ENCODE measurements at regions not wholly inside any gene's neighbourhood (a gene's known extent, or its start where the extent isn't known, plus 50 kb on each side); places are given as distances from the start of the nearest gene placed in this dataset.

GRCh38 chr6:3520281-3521230, 63.7 kb upstream of the SLC22A23 start:
- H3K4me2 ChIP-seq (ENCODE audit: low read length): no peak overlapping the region
- peaks cover 3% of the 10 kb centered on the region for H3K27me3 ChIP-seq (ENCODE audit: control insufficient read depth, insufficient read depth, low read length)
- H3K36me3 ChIP-seq (ENCODE audit: insufficient read depth, low read length): no peaks in the 10 kb centered on the region
- no peaks in the 10 kb centered on the region for H3K9me3 ChIP-seq (replicated peaks; ENCODE audit: low read length)
- H3K4me1 ChIP-seq (ENCODE audit: control insufficient read depth, insufficient read depth, low read length): peaks cover 34% of the 10 kb centered on the region
- no peak overlapping the region for H3K4me3 ChIP-seq (ENCODE audit: low read length)
- no peak overlapping the region for H3K9ac ChIP-seq (ENCODE audit: low read depth, low read length)

GRCh38 chr6:3518356-3519190, 61.7 kb upstream of the SLC22A23 start:
- H3K4me1 ChIP-seq (ENCODE audit: control insufficient read depth, insufficient read depth, low read length): peaks cover 34% of the 10 kb centered on the region
- no peaks in the 10 kb centered on the region for H3K36me3 ChIP-seq (ENCODE audit: insufficient read depth, low read length)
- H3K27me3 ChIP-seq (ENCODE audit: control insufficient read depth, insufficient read depth, low read length): peaks cover 3% of the 10 kb centered on the region
- H3K9me3 ChIP-seq (replicated peaks; ENCODE audit: low read length): no peaks in the 10 kb centered on the region
- H3K4me3 ChIP-seq (ENCODE audit: low read length): peak overlapping the region; percentile 7
- peak overlapping the region; percentile 60 for H3K4me2 ChIP-seq (ENCODE audit: low read length)
- H3K9ac ChIP-seq (ENCODE audit: low read depth, low read length): peak overlapping the region; percentile 61

DNA sequence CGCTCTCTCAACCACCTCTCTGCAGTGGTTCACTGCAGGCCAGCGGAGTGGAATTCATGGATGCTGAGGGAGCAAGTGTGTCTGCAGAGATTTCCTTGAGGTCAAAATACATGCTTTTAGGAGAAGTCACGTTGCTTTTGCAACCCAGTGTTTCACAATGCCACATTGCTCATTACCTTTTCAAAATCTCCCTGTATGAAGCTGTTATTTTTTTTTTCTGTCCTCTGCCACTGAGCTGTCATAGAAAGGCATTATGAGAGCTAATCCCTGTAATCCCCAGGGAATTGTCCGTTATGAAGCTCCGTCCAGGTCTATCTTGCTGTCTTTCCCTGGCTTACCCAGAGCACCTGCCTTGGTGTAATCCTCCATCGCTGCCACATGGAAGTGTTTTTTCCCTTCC, 60.5 kb upstream of the SLC22A23 start:
- peaks cover 21% of the 10 kb centered on the region for H3K4me1 ChIP-seq (ENCODE audit: control insufficient read depth, insufficient read depth, low read length)
- peak overlapping the region; percentile 60 for H3K4me2 ChIP-seq (ENCODE audit: low read length)
- H3K9ac ChIP-seq (ENCODE audit: low read depth, low read length): peak overlapping the region; percentile 61
- no peaks in the 10 kb centered on the region for H3K9me3 ChIP-seq (replicated peaks; ENCODE audit: low read length)
- no peaks in the 10 kb centered on the region for H3K36me3 ChIP-seq (ENCODE audit: insufficient read depth, low read length)
- H3K4me3 ChIP-seq (ENCODE audit: low read length): no peak overlapping the region
- H3K27me3 ChIP-seq (ENCODE audit: control insufficient read depth, insufficient read depth, low read length): peaks cover 7% of the 10 kb centered on the region

GRCh38 chr6:3516092-3516491, 59.2 kb upstream of the SLC22A23 start:
- peaks cover 19% of the 10 kb centered on the region for H3K4me1 ChIP-seq (ENCODE audit: control insufficient read depth, insufficient read depth, low read length)
- no peak overlapping the region for H3K9ac ChIP-seq (ENCODE audit: low read depth, low read length)
- no peaks in the 10 kb centered on the region for H3K36me3 ChIP-seq (ENCODE audit: insufficient read depth, low read length)

GRCh38 chr6:3515669-3516068, 58.8 kb upstream of the SLC22A23 start:
- Histone ChIP-seq H3K9ac (ENCODE audit: low read depth, low read length) (no peak overlapping the region), H3K4me3 (ENCODE audit: low read length) (no peak overlapping the region), H3K4me2 (ENCODE audit: low read length) (no peak overlapping the region), H3K36me3 (ENCODE audit: insufficient read depth, low read length) (no peaks in the 10 kb centered on the region), H3K9me3 (replicated peaks; ENCODE audit: low read length) (no peaks in the 10 kb centered on the region), H3K4me1 (ENCODE audit: control insufficient read depth, insufficient read depth, low read length) (peaks cover 19% of the 10 kb centered on the region), H3K27me3 (ENCODE audit: control insufficient read depth, insufficient read depth, low read length) (peaks cover 21% of the 10 kb centered on the region)

More at GRCh38 chr6:3516092-3516491, 59.2 kb upstream of the SLC22A23 start:
- Histone ChIP-seq H3K27me3 (ENCODE audit: control insufficient read depth, insufficient read depth, low read length) (peaks cover 19% of the 10 kb centered on the region), H3K9me3 (replicated peaks; ENCODE audit: low read length) (no peaks in the 10 kb centered on the region), H3K4me3 (ENCODE audit: low read length) (no peak overlapping the region), H3K4me2 (ENCODE audit: low read length) (no peak overlapping the region)

DNA sequence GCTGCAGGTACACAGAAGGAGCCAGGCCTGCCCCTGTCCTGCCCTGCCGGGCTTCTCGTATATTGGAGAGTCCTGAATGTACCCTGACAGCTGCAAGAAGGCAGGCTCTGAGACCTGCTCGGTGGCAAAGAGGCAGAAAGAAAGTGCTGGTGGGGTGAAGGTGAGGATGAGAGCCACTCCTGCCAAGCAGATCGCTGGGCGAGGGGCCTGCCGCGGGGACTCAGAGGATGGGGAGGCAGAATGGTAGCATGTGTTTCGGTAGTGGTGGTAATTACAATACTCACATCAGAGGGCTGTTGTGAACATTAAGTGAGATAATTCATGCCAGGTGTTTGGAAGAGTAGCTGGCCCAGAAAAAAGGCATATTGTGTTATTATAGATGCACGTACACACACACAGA, 56.6 kb upstream of the SLC22A23 start:
- Histone ChIP-seq H3K36me3 (ENCODE audit: insufficient read depth, low read length) (no peaks in the 10 kb centered on the region), H3K4me2 (ENCODE audit: low read length) (no peak overlapping the region), H3K9me3 (replicated peaks; ENCODE audit: low read length) (no peaks in the 10 kb centered on the region), H3K9ac (ENCODE audit: low read depth, low read length) (no peak overlapping the region), H3K4me1 (ENCODE audit: control insufficient read depth, insufficient read depth, low read length) (peaks cover 14% of the 10 kb centered on the region), H3K27me3 (ENCODE audit: control insufficient read depth, insufficient read depth, low read length) (peaks cover 21% of the 10 kb centered on the region), H3K4me3 (ENCODE audit: low read length) (no peak overlapping the region)

DNA sequence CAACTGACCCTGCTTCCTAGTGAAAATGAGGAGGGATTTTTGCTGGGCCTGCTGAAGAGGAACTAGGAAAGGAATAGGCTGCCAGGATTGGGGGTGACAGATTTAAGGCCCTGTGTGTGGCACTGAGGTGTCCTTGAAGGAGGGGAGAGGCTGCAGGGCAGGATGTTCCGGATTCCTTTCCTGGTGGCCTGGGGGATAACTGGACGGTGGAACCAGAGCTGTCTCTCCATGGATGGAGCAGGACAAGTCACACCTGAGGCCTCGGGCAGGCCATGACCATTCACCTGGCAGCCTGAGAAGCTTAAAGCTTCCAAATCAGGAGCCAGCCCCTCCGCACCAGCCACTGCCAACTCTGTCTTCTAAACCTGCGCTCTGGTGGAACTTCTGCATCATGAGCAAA, 56.0 kb upstream of the SLC22A23 start:
- no peak overlapping the region for H3K4me2 ChIP-seq (ENCODE audit: low read length)

DNA sequence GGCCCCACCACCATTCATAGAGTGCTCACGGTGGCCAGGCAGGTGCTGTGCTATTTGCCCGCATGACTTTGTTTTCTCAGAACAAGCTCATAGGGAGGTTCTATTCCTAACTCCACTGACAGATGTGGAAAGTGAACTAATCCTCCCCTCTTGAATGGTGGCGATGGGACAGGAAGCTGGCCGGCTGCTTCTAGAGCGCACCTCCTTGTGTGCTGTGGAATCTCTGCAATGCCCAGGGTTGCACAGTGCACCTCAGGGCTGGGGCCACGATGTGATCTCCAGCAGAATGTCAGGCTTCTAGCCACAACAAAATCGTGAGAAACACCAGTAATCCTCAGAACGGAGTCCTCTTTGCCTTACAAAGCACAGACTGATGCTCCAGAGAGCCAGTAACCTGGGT, 53.8 kb upstream of the SLC22A23 start:
- Histone ChIP-seq H3K4me1 (ENCODE audit: control insufficient read depth, insufficient read depth, low read length) (peaks cover 3% of the 10 kb centered on the region), H3K9me3 (replicated peaks; ENCODE audit: low read length) (no peaks in the 10 kb centered on the region), H3K4me3 (ENCODE audit: low read length) (no peak overlapping the region), H3K9ac (ENCODE audit: low read depth, low read length) (no peak overlapping the region), H3K4me2 (ENCODE audit: low read length) (no peak overlapping the region), H3K27me3 (ENCODE audit: control insufficient read depth, insufficient read depth, low read length) (peaks cover 29% of the 10 kb centered on the region), H3K36me3 (ENCODE audit: insufficient read depth, low read length) (no peaks in the 10 kb centered on the region)

More for the DNA sequence above, 56.0 kb upstream of the SLC22A23 start:
- Histone ChIP-seq H3K9me3 (replicated peaks; ENCODE audit: low read length) (no peaks in the 10 kb centered on the region), H3K27me3 (ENCODE audit: control insufficient read depth, insufficient read depth, low read length) (peaks cover 21% of the 10 kb centered on the region), H3K36me3 (ENCODE audit: insufficient read depth, low read length) (no peaks in the 10 kb centered on the region), H3K9ac (ENCODE audit: low read depth, low read length) (no peak overlapping the region), H3K4me3 (ENCODE audit: low read length) (no peak overlapping the region), H3K4me1 (ENCODE audit: control insufficient read depth, insufficient read depth, low read length) (peaks cover 8% of the 10 kb centered on the region)

- Histone ChIP-seq H3K27me3 (ENCODE audit: control insufficient read depth, insufficient read depth, low read length) (peaks cover 29% of the 10 kb centered on the region), H3K9me3 (replicated peaks; ENCODE audit: low read length) (no peaks in the 10 kb centered on the region), H3K4me2 (ENCODE audit: low read length) (no peak overlapping the region), H3K4me3 (ENCODE audit: low read length) (no peak overlapping the region), H3K9ac (ENCODE audit: low read depth, low read length) (no peak overlapping the region), H3K4me1 (ENCODE audit: control insufficient read depth, insufficient read depth, low read length) (peaks cover 3% of the 10 kb centered on the region), H3K36me3 (ENCODE audit: insufficient read depth, low read length) (no peaks in the 10 kb centered on the region)
These were observed 53.3 kb upstream of the SLC22A23 start for GRCh38 chr6:3510178-3510577.

- peaks cover 26% of the 10 kb centered on the region for H3K27me3 ChIP-seq (ENCODE audit: control insufficient read depth, insufficient read depth, low read length)
- no peaks in the 10 kb centered on the region for H3K36me3 ChIP-seq (ENCODE audit: insufficient read depth, low read length)
- H3K4me3 ChIP-seq (ENCODE audit: low read length): no peak overlapping the region
- no peak overlapping the region for H3K9ac ChIP-seq (ENCODE audit: low read depth, low read length)
- H3K4me1 ChIP-seq (ENCODE audit: control insufficient read depth, insufficient read depth, low read length): peaks cover 3% of the 10 kb centered on the region
- no peak overlapping the region for H3K4me2 ChIP-seq (ENCODE audit: low read length)
- H3K9me3 ChIP-seq (replicated peaks; ENCODE audit: low read length): no peaks in the 10 kb centered on the region
These were observed 52.5 kb upstream of the SLC22A23 start for GRCh38 chr6:3509336-3509735.

- Histone ChIP-seq H3K4me2 (ENCODE audit: low read length) (no peak overlapping the region), H3K4me3 (ENCODE audit: low read length) (no peak overlapping the region), H3K9ac (ENCODE audit: low read depth, low read length) (no peak overlapping the region), H3K36me3 (ENCODE audit: insufficient read depth, low read length) (no peaks in the 10 kb centered on the region), H3K4me1 (ENCODE audit: control insufficient read depth, insufficient read depth, low read length) (peaks cover 3% of the 10 kb centered on the region), H3K27me3 (ENCODE audit: control insufficient read depth, insufficient read depth, low read length) (peaks cover 31% of the 10 kb centered on the region), H3K9me3 (replicated peaks; ENCODE audit: low read length) (no peaks in the 10 kb centered on the region)
These were observed 50.0 kb upstream of the SLC22A23 start for GRCh38 chr6:3506751-3507383.
